ENCODE measurements at regions not wholly inside any gene's neighbourhood (a gene's known extent, or its start where the extent isn't known, plus 50 kb on each side); places are given as distances from the start of the nearest gene placed in this dataset.

GRCh38 chr6:129967427-129967826, 51.0 kb upstream of the L3MBTL3 start:
- no peak for DNase-seq

DNA sequence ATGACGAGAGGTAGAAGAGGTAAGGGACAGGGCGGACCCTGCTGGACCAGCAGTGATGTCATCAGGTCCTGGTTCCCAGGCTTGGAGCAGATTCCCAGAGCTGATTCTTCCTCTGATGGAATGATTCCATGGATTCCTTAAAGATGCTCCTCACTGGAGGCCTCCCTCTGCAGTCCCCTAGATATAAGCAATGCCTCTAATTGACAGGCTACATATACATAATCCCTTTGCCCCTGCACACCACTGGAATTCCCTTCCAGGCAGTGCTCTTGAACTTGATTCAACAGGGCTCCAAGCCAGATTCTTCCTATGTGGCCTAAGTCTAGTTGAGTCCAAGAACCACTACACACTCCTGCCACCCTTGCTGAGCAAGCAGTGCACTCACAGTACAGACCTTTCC, 52.3 kb upstream of the L3MBTL3 start:
- no peak for DNase-seq

DNA sequence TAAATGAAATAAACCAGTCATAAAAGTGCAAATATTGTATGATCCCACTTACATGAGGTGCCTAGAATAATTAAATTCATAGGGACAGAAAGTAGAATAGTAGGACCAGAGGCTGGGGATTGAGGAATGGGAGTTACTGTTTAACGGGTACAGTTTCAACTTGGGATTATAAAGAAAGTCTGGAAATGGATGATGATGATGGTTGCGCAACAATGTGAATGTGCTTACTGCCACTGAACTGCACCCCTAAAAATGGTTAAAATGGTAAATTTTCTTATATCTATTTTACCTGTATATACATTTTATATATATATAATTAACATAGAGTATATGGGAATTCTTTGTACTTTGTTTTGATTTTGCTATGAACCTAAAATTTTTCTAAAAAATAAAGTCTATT, 53.3 kb upstream of the L3MBTL3 start:
- DNase-seq, result no peak

DNA sequence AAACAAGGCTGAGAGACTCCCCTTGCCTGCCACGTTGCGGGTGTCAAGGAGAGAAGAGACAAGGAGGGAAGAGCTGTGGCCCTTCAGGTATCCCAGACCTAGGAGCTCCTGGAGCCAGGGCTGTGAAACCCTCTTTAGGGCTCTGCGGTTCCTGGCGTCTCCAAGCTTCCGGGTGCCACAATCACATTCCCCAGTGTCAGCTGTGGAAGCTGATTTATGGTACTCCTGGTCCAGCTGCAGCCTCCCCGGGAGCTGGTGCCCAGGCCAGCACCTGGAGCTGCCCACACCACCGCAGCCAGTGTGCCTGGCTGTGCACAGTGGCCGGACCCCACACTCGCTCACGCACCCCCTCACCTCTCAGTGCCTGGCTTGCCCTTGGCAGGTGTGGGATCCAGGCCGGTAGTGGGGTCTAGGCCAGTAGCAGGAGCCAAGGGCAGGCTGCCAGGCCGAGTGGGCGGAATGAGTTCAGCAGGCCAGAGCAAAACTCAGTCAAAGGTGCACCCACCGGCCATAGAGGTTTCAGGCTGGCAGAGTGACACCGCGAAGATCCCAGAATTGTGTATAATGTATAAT, 58.9 kb upstream of the L3MBTL3 start:
- no peak for DNase-seq

DNA sequence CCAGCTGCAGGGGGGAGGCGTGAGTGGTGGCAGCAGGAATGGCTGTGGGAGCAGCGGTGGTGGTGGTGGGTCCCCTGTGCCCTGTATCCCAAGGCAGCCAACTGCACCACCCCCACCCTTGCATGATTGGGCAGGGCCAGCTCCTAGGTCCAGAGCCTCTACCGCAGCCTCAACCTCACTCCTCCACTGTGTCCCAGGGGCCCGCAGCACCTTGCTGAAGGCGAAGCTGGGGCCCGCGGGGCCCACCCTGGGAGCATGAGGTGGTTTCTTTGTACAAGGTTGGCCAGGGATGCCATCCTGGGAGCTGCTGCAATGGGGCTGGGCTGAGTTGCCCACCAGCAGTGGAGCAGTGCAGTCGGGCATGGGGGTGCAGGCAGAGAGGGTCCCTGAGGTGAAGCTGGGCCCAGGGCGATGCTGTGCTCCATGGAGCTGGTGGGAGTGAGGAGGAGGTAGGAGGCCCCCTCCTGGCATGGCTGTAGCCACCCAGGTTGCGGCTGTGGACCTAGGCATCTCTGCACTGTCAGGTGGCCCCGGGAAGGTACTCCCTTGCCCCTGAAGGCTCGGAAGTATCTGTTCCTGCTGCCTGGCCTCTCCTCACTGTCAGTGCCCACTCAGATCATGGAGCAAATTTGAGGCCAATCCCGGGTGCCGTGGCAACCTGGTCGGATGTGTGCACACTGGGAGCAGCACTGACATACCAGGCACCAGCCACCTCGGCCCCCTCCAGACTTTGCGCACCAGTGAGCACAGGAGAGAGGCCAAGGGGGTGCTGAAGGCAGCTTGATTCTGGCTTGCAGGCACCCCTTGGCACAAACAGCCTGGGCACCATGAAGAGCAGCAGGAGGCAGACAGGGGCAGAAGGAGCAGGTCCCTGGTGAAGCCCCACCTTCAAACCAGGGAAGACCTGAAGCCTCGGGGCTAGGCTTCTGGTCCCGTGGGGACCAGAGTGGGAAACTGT, 60.2 kb upstream of the L3MBTL3 start:
- no peak for DNase-seq

- DNase-seq, result no peak
These were observed 62.8 kb upstream of the L3MBTL3 start for GRCh38 chr6:129955584-129955983.

GRCh38 chr6:129954749-129955431, 63.5 kb upstream of the L3MBTL3 start:
- DNase-seq, result no peak

DNA sequence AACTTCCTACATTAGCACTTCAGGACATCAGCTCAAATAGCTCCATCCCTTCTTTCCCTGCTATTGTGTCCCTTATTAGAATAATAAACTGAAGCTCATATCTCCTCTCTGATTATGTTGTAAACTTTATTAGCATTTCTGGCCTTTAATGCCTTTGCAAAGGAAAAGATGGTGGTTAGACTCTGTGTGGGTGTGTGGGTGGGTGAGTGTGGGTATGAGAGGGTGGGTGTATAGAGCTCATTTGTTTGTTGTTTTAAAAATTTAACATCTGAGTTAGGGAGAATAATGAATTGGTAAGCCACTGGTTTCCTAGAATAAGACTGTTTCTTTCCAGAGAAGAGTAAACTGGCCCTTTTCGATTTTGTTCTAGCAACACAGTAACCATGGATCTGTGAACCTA, 70.6 kb upstream of the L3MBTL3 start:
- no peak for DNase-seq

DNA sequence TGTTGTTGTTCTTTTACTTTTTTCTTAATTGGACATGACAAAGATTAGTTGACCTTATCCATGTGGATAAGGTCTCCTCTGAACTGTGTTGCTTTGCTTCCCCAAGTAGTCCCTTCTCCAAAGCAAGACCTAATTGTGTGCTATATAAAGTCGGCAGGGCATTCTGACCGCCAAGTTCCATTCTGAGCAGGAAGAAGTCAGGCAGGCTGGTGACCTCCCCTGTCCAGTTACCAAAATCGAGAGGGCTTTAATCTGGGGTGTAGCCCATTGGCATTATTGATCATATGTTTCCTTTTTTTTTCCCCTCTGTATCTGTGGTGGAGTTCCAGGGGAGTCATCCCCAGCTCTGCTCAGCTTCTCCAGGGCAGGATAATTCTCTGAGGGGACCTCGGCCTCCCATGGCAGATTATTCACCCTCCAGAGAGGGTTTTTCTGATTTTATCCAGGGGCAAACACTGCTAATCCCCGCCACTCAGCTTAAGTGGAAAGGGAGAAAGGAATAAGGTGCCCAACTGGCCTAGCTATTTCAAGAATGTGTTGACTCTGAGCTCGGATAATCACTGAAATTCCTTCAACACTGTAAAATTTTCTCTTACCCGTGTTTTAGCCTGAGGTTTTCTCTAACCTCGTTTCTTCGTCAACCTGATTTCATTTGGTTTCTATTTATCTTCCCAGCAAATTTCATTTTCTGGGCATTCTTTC, 71.8 kb upstream of the L3MBTL3 start:
- DNase-seq, result no peak

GRCh38 chr6:129943637-129944271, 74.6 kb upstream of the L3MBTL3 start:
- no peak for DNase-seq

GRCh38 chr6:129940454-129941195, 77.8 kb upstream of the L3MBTL3 start:
- DNase-seq, result no peak

- DNase-seq, result no peak
These were observed 77.3 kb upstream of the TMEM244 start for GRCh38 chr6:129938249-129939020.

DNA sequence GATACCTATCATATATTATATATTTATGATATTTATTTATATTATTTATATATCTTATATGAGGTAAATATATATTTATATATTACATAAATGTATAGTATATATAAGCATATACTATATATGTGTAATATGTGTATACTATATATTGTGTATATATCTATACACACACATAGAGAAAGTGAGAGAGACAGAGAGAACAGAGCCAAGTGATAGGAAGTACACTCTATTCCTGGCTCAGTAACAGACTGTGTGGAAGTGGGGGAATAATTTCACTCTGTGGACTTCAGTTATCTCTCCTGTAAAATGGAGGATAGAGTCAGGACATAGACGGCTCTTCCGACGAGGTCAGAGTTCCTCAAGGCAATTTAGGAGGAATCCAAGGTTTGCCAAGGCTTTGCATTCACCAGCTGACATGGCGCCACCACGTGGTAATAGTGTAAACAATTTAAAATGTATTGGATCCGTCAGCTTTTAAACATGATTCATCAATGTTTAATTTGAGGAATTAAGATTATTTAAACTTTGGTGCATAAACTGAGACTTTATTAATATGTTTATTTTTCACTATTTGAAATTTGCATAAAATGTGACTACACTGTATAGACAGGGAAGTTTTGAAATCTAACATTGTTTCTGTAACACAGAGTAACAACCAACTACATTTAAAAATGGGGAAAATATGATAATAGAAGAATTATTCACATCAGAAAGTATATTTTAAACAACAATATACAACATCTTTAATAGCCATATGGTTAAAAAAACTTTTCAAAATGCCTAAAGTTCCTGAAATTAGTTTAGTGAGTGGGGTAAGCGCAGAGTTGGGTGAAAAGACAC, 75.4 kb upstream of the TMEM244 start:
- peak; percentile 71 for DNase-seq

- no peak for DNase-seq
These were observed 71.2 kb upstream of the TMEM244 start for GRCh38 chr6:129932321-129932720.

- peak; percentile 73 for DNase-seq
These were observed 68.3 kb upstream of the TMEM244 start for GRCh38 chr6:129929433-129929832.

GRCh38 chr6:129923530-129924250, 62.6 kb upstream of the TMEM244 start:
- no peak for DNase-seq

- DNase-seq, result no peak
These were observed 60.2 kb upstream of the TMEM244 start for GRCh38 chr6:129921169-129921817.

GRCh38 chr6:129920103-129920798, 59.1 kb upstream of the TMEM244 start:
- no peak for DNase-seq
